ENCODE measurements at regions not wholly inside any gene's neighbourhood (a gene's known extent, or its start where the extent isn't known, plus 50 kb on each side); places are given as distances from the start of the nearest gene placed in this dataset.

GRCh38 chr13:103762523-103762922 lies 696.3 kb upstream of the SLC10A2 start:
- no peak overlapping the region for H3K4me3 ChIP-seq (ENCODE audit: low read depth, low read length)

- H3K4me3 ChIP-seq (ENCODE audit: low read depth, low read length), result no peak overlapping the region
Measured at GRCh38 chr13:103759361-103759760, 693.1 kb upstream of the SLC10A2 start.

GRCh38 chr13:103758222-103758621 lies 692.0 kb upstream of the SLC10A2 start:
- no peak overlapping the region for H3K4me3 ChIP-seq (ENCODE audit: low read depth, low read length)

GRCh38 chr13:103757361-103757760 lies 691.1 kb upstream of the SLC10A2 start:
- H3K4me3 ChIP-seq (ENCODE audit: low read depth, low read length), result no peak overlapping the region

- no peak overlapping the region for H3K4me3 ChIP-seq (ENCODE audit: low read depth, low read length)
Measured at GRCh38 chr13:103754783-103755182, 688.6 kb upstream of the SLC10A2 start.

GRCh38 chr13:103734837-103735236 lies 668.6 kb upstream of the SLC10A2 start:
- no peak overlapping the region for H3K4me3 ChIP-seq (ENCODE audit: low read depth, low read length)

- no peak overlapping the region for H3K4me3 ChIP-seq (ENCODE audit: low read depth, low read length)
Measured at GRCh38 chr13:103731959-103732358, 665.7 kb upstream of the SLC10A2 start.

GRCh38 chr13:103730407-103730806 lies 664.2 kb upstream of the SLC10A2 start:
- no peak overlapping the region for H3K4me3 ChIP-seq (ENCODE audit: low read depth, low read length)

GRCh38 chr13:103726808-103727207 lies 660.6 kb upstream of the SLC10A2 start:
- H3K4me3 ChIP-seq (ENCODE audit: low read depth, low read length), result no peak overlapping the region

GRCh38 chr13:103716718-103717117 lies 650.5 kb upstream of the SLC10A2 start:
- H3K4me3 ChIP-seq (ENCODE audit: low read depth, low read length), result no peak overlapping the region

GRCh38 chr13:103715335-103715734 lies 649.1 kb upstream of the SLC10A2 start:
- no peak overlapping the region for H3K4me3 ChIP-seq (ENCODE audit: low read depth, low read length)

- H3K4me3 ChIP-seq (ENCODE audit: low read depth, low read length), result no peak overlapping the region
Measured at GRCh38 chr13:103703246-103703645, 637.0 kb upstream of the SLC10A2 start.

- no peak overlapping the region for H3K4me3 ChIP-seq (ENCODE audit: low read depth, low read length)
Measured at GRCh38 chr13:103698000-103698399, 631.8 kb upstream of the SLC10A2 start.

GRCh38 chr13:103695320-103695719 lies 629.1 kb upstream of the SLC10A2 start:
- no peak overlapping the region for H3K4me3 ChIP-seq (ENCODE audit: low read depth, low read length)

- H3K4me3 ChIP-seq (ENCODE audit: low read depth, low read length), result no peak overlapping the region
Measured at GRCh38 chr13:103694471-103694870, 628.3 kb upstream of the SLC10A2 start.

GRCh38 chr13:103694033-103694432 lies 627.8 kb upstream of the SLC10A2 start:
- no peak overlapping the region for H3K4me3 ChIP-seq (ENCODE audit: low read depth, low read length)

GRCh38 chr13:103692442-103692841 lies 626.2 kb upstream of the SLC10A2 start:
- no peak overlapping the region for H3K4me3 ChIP-seq (ENCODE audit: low read depth, low read length)

- H3K4me3 ChIP-seq (ENCODE audit: low read depth, low read length), result no peak overlapping the region
Measured at GRCh38 chr13:103676329-103676728, 610.1 kb upstream of the SLC10A2 start.

GRCh38 chr13:103671547-103671946 lies 605.3 kb upstream of the SLC10A2 start:
- H3K4me3 ChIP-seq (ENCODE audit: low read depth, low read length), result no peak overlapping the region

- H3K4me3 ChIP-seq (ENCODE audit: low read depth, low read length), result no peak overlapping the region
Measured at GRCh38 chr13:103663996-103664395, 597.8 kb upstream of the SLC10A2 start.

- no peak overlapping the region for H3K4me3 ChIP-seq (ENCODE audit: low read depth, low read length)
Measured at GRCh38 chr13:103656311-103656710, 590.1 kb upstream of the SLC10A2 start.

- H3K4me3 ChIP-seq (ENCODE audit: low read depth, low read length), result no peak overlapping the region
Measured at GRCh38 chr13:103640606-103641005, 574.4 kb upstream of the SLC10A2 start.

GRCh38 chr13:103639326-103639725 lies 573.1 kb upstream of the SLC10A2 start:
- H3K4me3 ChIP-seq (ENCODE audit: low read depth, low read length), result no peak overlapping the region

- no peak overlapping the region for H3K4me3 ChIP-seq (ENCODE audit: low read depth, low read length)
Measured at GRCh38 chr13:103638706-103639105, 572.5 kb upstream of the SLC10A2 start.

All from iPS-11a (cell line).